IMR-90 (cell line): ENCODE measurements at regions not wholly inside any gene's neighbourhood (a gene's known extent, or its start where the extent isn't known, plus 50 kb on each side); places are given as distances from the start of the nearest gene placed in this dataset.

ENCODE experiments used
- ATAC-seq: fragments of 200-7000 bp; cut with Tn5 transposase; 2 replicates; pipeline ENCODE4 v1.9.1; 2020; ENCODE audit warnings: low read depth, mild to moderate bottlenecking, moderate library complexity
- BruUV-seq: library from RNA; stranded (reverse); fragments of 400-500 nt; replicated peaks from 2 replicates; lab custom pipeline; 2021; lab: Mats Ljungman, UMichigan
- CTCF ChIA-PET: fragments of 300-600 bp; formaldehyde crosslinking; extraction: SDS; loops from one replicate; lab custom pipeline; 2021; ENCODE audit warnings: antibody characterized with exemption; lab: Yijun Ruan, JAX
- POLR2A ChIA-PET: fragments of 300-600 bp; sonication (Branson Sonifier 250); formaldehyde crosslinking; loops from one replicate; lab custom pipeline; 2022; ENCODE audit warnings: antibody characterized with exemption; ENCODE audit not compliant: unreplicated experiment; lab: Charles Lee
- DNase-seq: peaks from one replicate; pipeline ENCODE4 v3.0.0; 2013
- H2AFZ ChIP-seq: replicated peaks from 2 replicates; pipeline ENCODE3; 2013; ENCODE audit warnings: low read length, mild to moderate bottlenecking; ENCODE audit not compliant: poor library complexity
- H2AK5ac ChIP-seq: 2 replicates; pipeline ENCODE4 v1.6.1; 2013; ENCODE audit warnings: low read depth, low read length, inconsistent platforms
- H2AK9ac ChIP-seq: replicated peaks from 2 replicates; pipeline ENCODE3; 2013; ENCODE audit warnings: mild to moderate bottlenecking, low read depth, low read length, moderate library complexity; ENCODE audit not compliant: poor library complexity
- H2BK120ac ChIP-seq: 2 replicates; pipeline ENCODE4 v1.6.1; 2013; ENCODE audit warnings: low read depth, low read length, inconsistent platforms
- H2BK15ac ChIP-seq: 3 replicates; pipeline ENCODE4 v1.6.1; 2013; ENCODE audit warnings: low read depth, low read length, inconsistent platforms
- H2BK20ac ChIP-seq: 2 replicates; pipeline ENCODE4 v1.6.1; 2013; ENCODE audit warnings: low read depth, mild to moderate bottlenecking, inconsistent platforms, low read length, moderate library complexity
- H2BK5ac ChIP-seq: 2 replicates; pipeline ENCODE4 v1.6.1; 2013; ENCODE audit warnings: mild to moderate bottlenecking, low read depth, low read length, inconsistent platforms; ENCODE audit not compliant: poor library complexity, severe bottlenecking
- H3K14ac ChIP-seq: replicated peaks from 2 replicates; pipeline ENCODE4 v1.6.1; 2013; ENCODE audit warnings: low read depth, low read length, inconsistent platforms
- H3K18ac ChIP-seq: 2 replicates; pipeline ENCODE4 v1.6.1; 2013; ENCODE audit warnings: low read depth, low read length, control low read depth
- H3K23ac ChIP-seq: 2 replicates; pipeline ENCODE4 v1.6.1; 2013; ENCODE audit warnings: low read depth, low read length, inconsistent platforms
- H3K27ac ChIP-seq: 2 replicates; pipeline ENCODE4 v1.5.1; 2013; ENCODE audit warnings: mild to moderate bottlenecking, control low read depth, low read length; ENCODE audit not compliant: insufficient read depth
- H3K27me3 ChIP-seq: 2 replicates; pipeline ENCODE4 v1.6.1; 2013; ENCODE audit warnings: low read length; ENCODE audit not compliant: control insufficient read depth, insufficient read depth
- H3K36me3 ChIP-seq: 2 replicates; pipeline ENCODE4 v1.6.1; 2013; ENCODE audit warnings: low read length, mixed read lengths; ENCODE audit not compliant: control insufficient read depth, insufficient read depth
- H3K4ac ChIP-seq: 2 replicates; pipeline ENCODE4 v1.6.1; 2013; ENCODE audit warnings: low read depth, low read length, inconsistent platforms
- H3K4me1 ChIP-seq: 2 replicates; pipeline ENCODE4 v1.6.1; 2013; ENCODE audit warnings: low read length, mixed read lengths; ENCODE audit not compliant: control insufficient read depth, insufficient read depth
- H3K4me2 ChIP-seq: 2 replicates; pipeline ENCODE4 v1.6.1; 2013; ENCODE audit warnings: low read depth, mild to moderate bottlenecking, control low read depth, low read length, moderate library complexity
- H3K4me3 ChIP-seq: 2 replicates; pipeline ENCODE4 v1.5.1; 2013; ENCODE audit warnings: low read depth, mild to moderate bottlenecking, control low read depth, low read length, moderate library complexity; ENCODE audit not compliant: insufficient read depth
- H3K56ac ChIP-seq: 2 replicates; pipeline ENCODE4 v1.6.1; 2013; ENCODE audit warnings: low read length, inconsistent platforms; ENCODE audit not compliant: insufficient read depth; ENCODE audit errors: extremely low read depth
- H3K79me1 ChIP-seq, 2 experiments: 2 replicates each; pipeline ENCODE4 v1.6.1; 2013; ENCODE audit warnings: low read length in 2 of 2, inconsistent platforms in 1 of 2, low read depth in 1 of 2
- H3K9ac ChIP-seq: 2 replicates; pipeline ENCODE4 v1.6.1; 2013; ENCODE audit warnings: low read depth, low read length, control low read depth
- H3K9me1 ChIP-seq: 2 replicates; pipeline ENCODE4 v1.6.1; 2013; ENCODE audit warnings: low read length, inconsistent platforms; ENCODE audit not compliant: insufficient read depth
- H3K9me3 ChIP-seq: 2 replicates; pipeline ENCODE4 v1.6.1; 2013; ENCODE audit warnings: low read length; ENCODE audit not compliant: control insufficient read depth, insufficient read depth
- H4K20me1 ChIP-seq: 2 replicates; pipeline ENCODE4 v1.6.1; 2013; ENCODE audit warnings: low read length, inconsistent platforms; ENCODE audit not compliant: insufficient read depth
- H4K5ac ChIP-seq: 2 replicates; pipeline ENCODE4 v1.6.1; 2013; ENCODE audit warnings: mild to moderate bottlenecking, low read depth, low read length, control low read depth
- H4K8ac ChIP-seq, 2 experiments: 2 replicates each; pipeline ENCODE4 v1.6.1; 2013; ENCODE audit warnings: low read depth in 2 of 2, low read length in 2 of 2, control low read depth in 1 of 2, inconsistent platforms in 1 of 2
- H4K91ac ChIP-seq: 2 replicates; pipeline ENCODE4 v1.6.1; 2013; ENCODE audit warnings: low read depth, low read length, inconsistent platforms; ENCODE audit not compliant: insufficient read depth
- CEBPB ChIP-seq: IDR thresholded peaks from 2 replicates; pipeline ENCODE4 v1.6.1; 2012; ENCODE audit warnings: low read depth, low read length, improper control_type of control experiment
- CHD1 ChIP-seq: IDR thresholded peaks from 2 replicates; pipeline ENCODE4 v1.6.1; 2012; ENCODE audit warnings: low read depth, low read length, improper control_type of control experiment
- MXI1 ChIP-seq: IDR thresholded peaks from 2 replicates; pipeline ENCODE4 v1.6.1; 2012; ENCODE audit warnings: low read depth, mild to moderate bottlenecking, low read length, moderate library complexity, borderline replicate concordance
- POLR2A ChIP-seq: IDR thresholded peaks from 2 replicates; pipeline ENCODE4 v1.6.1; 2012; ENCODE audit warnings: mild to moderate bottlenecking, low read depth, low read length
- RCOR1 ChIP-seq: IDR thresholded peaks from 2 replicates; pipeline ENCODE4 v1.6.1; 2012; ENCODE audit warnings: mild to moderate bottlenecking, low read length, improper control_type of control experiment; ENCODE audit not compliant: insufficient replicate concordance
- SMC3 ChIP-seq: fragments of 150-350 bp; IDR thresholded peaks from 2 replicates; pipeline ENCODE4 v1.6.1; 2016; ENCODE audit warnings: low read depth, mild to moderate bottlenecking, antibody characterized with exemption, low read length, moderate library complexity
- WGBS, 2 experiments: methylation state at CpG; one replicate each; pipeline versions ENCODE4 v1.1.5 to v1.1.7; 2013; ENCODE audit warnings: missing lambda C conversion rate in 2 of 2; ENCODE audit not compliant: insufficient read length in 1 of 2; ENCODE audit errors: extremely low coverage in 2 of 2; 5-methylcytosine and 5-hydroxymethylcytosine counted together
- dilution Hi-C: fragments of 300-500 bp; cut with HindIII; formaldehyde crosslinking; loops from one replicate; pipeline ENCODE4 v1.14.3; 2018; ENCODE audit warnings: low sequenced_read_pairs; ENCODE audit not compliant: unreplicated experiment
- in situ Hi-C: fragments of 300-500 bp; cut with MboI; formaldehyde crosslinking; loops from 3 replicates; pipeline ENCODE4 v1.14.3; 2019; ENCODE audit warnings: low sequenced_read_pairs, inconsistent platforms, mixed read lengths
- intact Hi-C: fragments of 100-400 bp; cut with micrococcal nuclease; formaldehyde crosslinking; loops from 2 replicates; pipeline ENCODE4 v1.10.0; 2022
- TF ChIP-seq, protein P1 (sequence below): conservative IDR thresholded peaks from 2 replicates; pipeline ENCODE4 v1.5.1; 2012; ENCODE audit warnings: mild to moderate bottlenecking, low read depth, low read length, improper control_type of control experiment
- TF ChIP-seq, protein P2 (sequence below): fragments of 150-350 bp; IDR thresholded peaks from 2 replicates; pipeline ENCODE4 v1.6.1; 2016; ENCODE audit warnings: low read depth, mild to moderate bottlenecking, low read length, moderate library complexity, borderline replicate concordance

DNA sequence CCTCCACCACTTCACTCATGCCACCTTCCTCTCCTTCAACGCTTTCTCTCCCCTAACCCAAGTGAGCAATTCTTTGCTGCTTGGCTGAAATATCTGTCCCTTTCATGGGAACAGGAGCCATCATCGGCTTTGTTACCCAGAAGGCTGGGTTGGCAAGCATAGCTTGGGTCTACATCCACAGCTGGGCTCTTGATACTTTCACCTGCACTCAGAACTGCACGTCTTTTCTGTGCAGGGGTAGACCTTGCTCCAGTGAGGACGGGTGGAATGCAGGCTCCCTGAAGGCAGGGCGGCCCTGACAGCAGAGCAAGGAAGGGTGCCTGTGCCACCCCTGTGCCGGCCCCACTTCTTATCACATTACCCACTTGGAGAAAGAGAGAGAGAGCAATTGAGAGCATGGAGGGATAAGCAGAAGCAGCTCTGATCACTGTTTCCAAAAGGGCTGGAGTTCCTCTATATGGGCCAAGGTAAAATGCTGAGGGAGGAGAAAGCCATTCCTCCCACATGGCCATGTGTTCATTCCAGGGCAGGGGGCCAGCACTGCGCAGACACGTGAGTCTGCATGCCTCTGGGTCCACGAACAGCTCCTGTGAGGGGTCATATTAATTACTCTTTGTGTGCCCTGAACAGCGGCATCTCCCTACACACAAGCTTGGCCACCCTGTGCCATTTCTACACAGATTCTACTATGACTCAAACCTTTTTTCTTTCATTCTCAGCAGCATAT, 181.8 kb downstream of the BUD13 start:
- ATAC-seq (no peak), DNase-seq (no peak)
- no peaks in the 10 kb centered on the region for H3K4me1 ChIP-seq
- H3K4me2 ChIP-seq = no peak overlapping the region
- H3K18ac ChIP-seq = no peak overlapping the region
- H2BK5ac ChIP-seq = no peak overlapping the region
- no peaks in the 10 kb centered on the region for H4K20me1 ChIP-seq
- no peak overlapping the region for H3K9ac ChIP-seq
- H2AK5ac ChIP-seq = no peak overlapping the region
- H2AK9ac ChIP-seq = no peak overlapping the region
- H3K14ac ChIP-seq = no peak overlapping the region
- dilution Hi-C loops = no loop called here
- H4K91ac ChIP-seq = no peak overlapping the region
- no peak overlapping the region for H2AFZ ChIP-seq
- no peak overlapping the region for H4K5ac ChIP-seq
- H3K27ac ChIP-seq = no peak overlapping the region
- H3K4me3 ChIP-seq = no peak overlapping the region
- POLR2A ChIA-PET = no interaction called here
- TF ChIP-seq, protein P1, sequence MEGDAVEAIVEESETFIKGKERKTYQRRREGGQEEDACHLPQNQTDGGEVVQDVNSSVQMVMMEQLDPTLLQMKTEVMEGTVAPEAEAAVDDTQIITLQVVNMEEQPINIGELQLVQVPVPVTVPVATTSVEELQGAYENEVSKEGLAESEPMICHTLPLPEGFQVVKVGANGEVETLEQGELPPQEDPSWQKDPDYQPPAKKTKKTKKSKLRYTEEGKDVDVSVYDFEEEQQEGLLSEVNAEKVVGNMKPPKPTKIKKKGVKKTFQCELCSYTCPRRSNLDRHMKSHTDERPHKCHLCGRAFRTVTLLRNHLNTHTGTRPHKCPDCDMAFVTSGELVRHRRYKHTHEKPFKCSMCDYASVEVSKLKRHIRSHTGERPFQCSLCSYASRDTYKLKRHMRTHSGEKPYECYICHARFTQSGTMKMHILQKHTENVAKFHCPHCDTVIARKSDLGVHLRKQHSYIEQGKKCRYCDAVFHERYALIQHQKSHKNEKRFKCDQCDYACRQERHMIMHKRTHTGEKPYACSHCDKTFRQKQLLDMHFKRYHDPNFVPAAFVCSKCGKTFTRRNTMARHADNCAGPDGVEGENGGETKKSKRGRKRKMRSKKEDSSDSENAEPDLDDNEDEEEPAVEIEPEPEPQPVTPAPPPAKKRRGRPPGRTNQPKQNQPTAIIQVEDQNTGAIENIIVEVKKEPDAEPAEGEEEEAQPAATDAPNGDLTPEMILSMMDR = no peak
- TF ChIP-seq CHD1 (no peak), RCOR1 (no peak), SMC3 (no peak), POLR2A (no peak), CEBPB (no peak), MXI1 (no peak)
- TF ChIP-seq, protein P2, sequence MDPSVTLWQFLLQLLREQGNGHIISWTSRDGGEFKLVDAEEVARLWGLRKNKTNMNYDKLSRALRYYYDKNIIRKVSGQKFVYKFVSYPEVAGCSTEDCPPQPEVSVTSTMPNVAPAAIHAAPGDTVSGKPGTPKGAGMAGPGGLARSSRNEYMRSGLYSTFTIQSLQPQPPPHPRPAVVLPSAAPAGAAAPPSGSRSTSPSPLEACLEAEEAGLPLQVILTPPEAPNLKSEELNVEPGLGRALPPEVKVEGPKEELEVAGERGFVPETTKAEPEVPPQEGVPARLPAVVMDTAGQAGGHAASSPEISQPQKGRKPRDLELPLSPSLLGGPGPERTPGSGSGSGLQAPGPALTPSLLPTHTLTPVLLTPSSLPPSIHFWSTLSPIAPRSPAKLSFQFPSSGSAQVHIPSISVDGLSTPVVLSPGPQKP = no peak
- H3K4ac ChIP-seq = no peak overlapping the region
- H2BK20ac ChIP-seq = no peak overlapping the region
- H3K56ac ChIP-seq = no peak overlapping the region
- CTCF ChIA-PET = no interaction called here
- no peaks in the 10 kb centered on the region for H3K36me3 ChIP-seq
- no peaks in the 10 kb centered on the region for H3K27me3 ChIP-seq
- H3K79me1 ChIP-seq = no peaks in the 10 kb centered on the region
- WGBS, 2 experiments = 100% methylated on average over 1 of the region's 10 CpGs; no CpG with 5 or more reads in 1 of the 2 experiments
- H3K9me3 ChIP-seq = no peaks in the 10 kb centered on the region
- no peak overlapping the region for H2BK120ac ChIP-seq
- no peak overlapping the region for H2BK15ac ChIP-seq
- H3K9me1 ChIP-seq = no peaks in the 10 kb centered on the region
- no peak overlapping the region for H3K23ac ChIP-seq
- in situ Hi-C loops = no loop called here
- no TSS peak for BruUV-seq
- intact Hi-C loops = no loop called here
- no peak overlapping the region for H4K8ac ChIP-seq
